ENCODE measurements at regions not wholly inside any gene's neighbourhood (a gene's known extent, or its start where the extent isn't known, plus 50 kb on each side); places are given as distances from the start of the nearest gene placed in this dataset.

DNA sequence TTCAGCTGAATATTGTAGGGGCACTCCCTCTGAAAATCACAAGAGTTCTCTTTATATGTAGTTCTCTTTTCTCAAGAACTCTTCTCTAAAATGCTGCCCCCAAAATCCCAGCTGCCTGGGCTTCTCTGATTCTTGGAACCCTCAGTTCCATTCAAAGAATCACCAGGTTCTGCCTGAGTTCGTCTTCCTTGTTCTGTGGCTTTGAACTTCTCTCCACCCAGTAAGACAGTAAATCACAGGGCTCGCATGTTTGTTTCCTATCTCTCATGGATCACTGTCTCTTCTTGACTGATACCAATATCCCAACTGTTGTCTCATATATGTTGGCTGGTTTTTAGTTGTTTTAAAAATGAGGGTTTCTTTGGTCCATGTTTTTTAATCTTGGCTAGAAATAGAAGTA is 359.5 kb upstream of the CBLB start:
- TF ChIP-seq, protein P1, sequence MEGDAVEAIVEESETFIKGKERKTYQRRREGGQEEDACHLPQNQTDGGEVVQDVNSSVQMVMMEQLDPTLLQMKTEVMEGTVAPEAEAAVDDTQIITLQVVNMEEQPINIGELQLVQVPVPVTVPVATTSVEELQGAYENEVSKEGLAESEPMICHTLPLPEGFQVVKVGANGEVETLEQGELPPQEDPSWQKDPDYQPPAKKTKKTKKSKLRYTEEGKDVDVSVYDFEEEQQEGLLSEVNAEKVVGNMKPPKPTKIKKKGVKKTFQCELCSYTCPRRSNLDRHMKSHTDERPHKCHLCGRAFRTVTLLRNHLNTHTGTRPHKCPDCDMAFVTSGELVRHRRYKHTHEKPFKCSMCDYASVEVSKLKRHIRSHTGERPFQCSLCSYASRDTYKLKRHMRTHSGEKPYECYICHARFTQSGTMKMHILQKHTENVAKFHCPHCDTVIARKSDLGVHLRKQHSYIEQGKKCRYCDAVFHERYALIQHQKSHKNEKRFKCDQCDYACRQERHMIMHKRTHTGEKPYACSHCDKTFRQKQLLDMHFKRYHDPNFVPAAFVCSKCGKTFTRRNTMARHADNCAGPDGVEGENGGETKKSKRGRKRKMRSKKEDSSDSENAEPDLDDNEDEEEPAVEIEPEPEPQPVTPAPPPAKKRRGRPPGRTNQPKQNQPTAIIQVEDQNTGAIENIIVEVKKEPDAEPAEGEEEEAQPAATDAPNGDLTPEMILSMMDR (IDR thresholded peaks at IDR 0.05) = no peak
- no peak for TF ChIP-seq POLR2A (IDR thresholded peaks at IDR 0.05)

Data from uterus (tissue), 2 donors.